ENCODE measurements at regions not wholly inside any gene's neighbourhood (a gene's known extent, or its start where the extent isn't known, plus 50 kb on each side); places are given as distances from the start of the nearest gene placed in this dataset.
A peak's percentile ranks its signal among the peaks of the same experiment; 100 is the strongest.

- no peak for TF ChIP-seq CTCF (IDR thresholded peaks at IDR 0.05)
Measured at GRCh38 chr7:41113719-41114118, 589.2 kb downstream of the INHBA start.

GRCh38 chr7:41110186-41110585, 592.7 kb downstream of the INHBA start:
- H3K27ac ChIP-seq: no peak overlapping the region
- H3K9me3 ChIP-seq: no peaks in the 10 kb centered on the region
- DNase-seq: no peak
- no peak overlapping the region for H3K4me3 ChIP-seq
- H3K27me3 ChIP-seq: no peaks in the 10 kb centered on the region
- no peak for TF ChIP-seq CTCF (IDR thresholded peaks at IDR 0.05)
- intact Hi-C loops (cut with DNase I): no loop called here
- no peak for ATAC-seq
- H3K4me1 ChIP-seq: no peaks in the 10 kb centered on the region
- H3K36me3 ChIP-seq: no peaks in the 10 kb centered on the region

More at GRCh38 chr7:41113719-41114118, 589.2 kb downstream of the INHBA start:
- DNase-seq (peak in 1 of 4 donors; percentile 3), ATAC-seq (no peak)
- Histone ChIP-seq H3K4me1 (no peaks in the 10 kb centered on the region), H3K27me3 (no peaks in the 10 kb centered on the region), H3K27ac (no peak overlapping the region), H3K4me3 (no peak overlapping the region), H3K9me3 (no peaks in the 10 kb centered on the region), H3K36me3 (no peaks in the 10 kb centered on the region)
- intact Hi-C loops (cut with DNase I): no loop called here

GRCh38 chr7:41108821-41109220, 594.1 kb downstream of the INHBA start:
- intact Hi-C loops (cut with DNase I): no loop called here
- H3K4me1 ChIP-seq: no peaks in the 10 kb centered on the region

GRCh38 chr7:41107938-41108448, 594.9 kb downstream of the INHBA start:
- Histone ChIP-seq H3K36me3 (no peaks in the 10 kb centered on the region), H3K4me3 (no peak overlapping the region), H3K27me3 (no peaks in the 10 kb centered on the region), H3K27ac (no peak overlapping the region), H3K4me1 (no peaks in the 10 kb centered on the region), H3K9me3 (no peaks in the 10 kb centered on the region)
- TF ChIP-seq CTCF (IDR thresholded peaks at IDR 0.05): no peak
- intact Hi-C loops (cut with DNase I): no loop called here
- no peak for DNase-seq
- no peak for ATAC-seq

More at GRCh38 chr7:41108821-41109220, 594.1 kb downstream of the INHBA start:
- Histone ChIP-seq H3K9me3 (no peaks in the 10 kb centered on the region), H3K27ac (no peak overlapping the region), H3K36me3 (no peaks in the 10 kb centered on the region), H3K4me3 (no peak overlapping the region), H3K27me3 (no peaks in the 10 kb centered on the region)
- no peak for DNase-seq
- no peak for ATAC-seq
- TF ChIP-seq CTCF (IDR thresholded peaks at IDR 0.05): no peak

- no peak for TF ChIP-seq CTCF (IDR thresholded peaks at IDR 0.05)
- intact Hi-C loops (cut with DNase I): no loop called here
- Histone ChIP-seq H3K27me3 (no peaks in the 10 kb centered on the region), H3K4me3 (no peak overlapping the region), H3K9me3 (no peaks in the 10 kb centered on the region), H3K27ac (no peak overlapping the region), H3K36me3 (no peaks in the 10 kb centered on the region), H3K4me1 (no peaks in the 10 kb centered on the region)
- ATAC-seq: peak; percentile 59
- DNase-seq: peak in 1 of 4 donors; percentile 41
Measured at GRCh38 chr7:41107330-41107937, 595.5 kb downstream of the INHBA start.

Measured in left lung (tissue), 4 donors.